T follicular helper cell (primary cell): ENCODE measurements at regions not wholly inside any gene's neighbourhood (a gene's known extent, or its start where the extent isn't known, plus 50 kb on each side); places are given as distances from the start of the nearest gene placed in this dataset.

Experiments
- DNase-seq: peaks from one replicate; pipeline ENCODE4 v3.0.0-alpha.2; 2020; ENCODE audit warnings: low read depth

DNA sequence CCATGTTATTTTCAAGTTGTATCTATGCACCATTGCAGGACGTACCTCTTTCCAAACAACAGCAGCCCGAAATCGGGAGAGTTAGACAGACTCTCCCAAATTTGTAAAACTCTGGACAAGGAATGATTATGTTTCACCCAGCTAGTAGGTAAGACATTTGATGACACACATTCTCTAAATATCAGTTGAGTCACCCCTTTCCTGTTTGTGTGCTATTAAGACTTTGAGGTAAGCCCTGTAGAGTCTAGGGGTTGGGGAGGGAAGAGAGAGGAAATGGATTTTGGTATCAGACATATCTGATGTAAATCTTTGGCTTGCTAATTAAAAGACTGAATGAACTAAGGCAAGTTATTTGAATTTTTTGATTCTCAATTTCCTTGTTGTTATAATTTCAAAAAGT is 999.0 kb downstream of the TUSC7 start:
- no peak for DNase-seq

DNA sequence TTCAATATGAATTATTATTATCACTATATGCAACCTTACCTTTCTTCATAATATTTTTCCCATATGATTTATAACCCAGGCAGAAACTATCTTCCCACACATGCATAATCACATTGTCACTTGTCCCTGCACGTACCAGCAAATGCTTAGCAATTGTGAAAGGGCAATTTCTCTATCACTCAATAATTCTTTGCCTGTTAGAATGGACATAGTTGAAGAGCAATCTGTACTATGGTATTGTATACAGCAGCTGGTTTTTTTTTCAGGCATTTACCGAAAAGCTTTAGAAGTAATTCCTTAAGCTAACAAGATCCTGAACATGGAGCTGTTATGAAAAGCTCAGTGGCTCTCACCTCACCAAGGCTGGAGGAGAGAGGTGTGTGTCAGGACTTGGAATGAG is 999.5 kb downstream of the TUSC7 start:
- no peak for DNase-seq

DNA sequence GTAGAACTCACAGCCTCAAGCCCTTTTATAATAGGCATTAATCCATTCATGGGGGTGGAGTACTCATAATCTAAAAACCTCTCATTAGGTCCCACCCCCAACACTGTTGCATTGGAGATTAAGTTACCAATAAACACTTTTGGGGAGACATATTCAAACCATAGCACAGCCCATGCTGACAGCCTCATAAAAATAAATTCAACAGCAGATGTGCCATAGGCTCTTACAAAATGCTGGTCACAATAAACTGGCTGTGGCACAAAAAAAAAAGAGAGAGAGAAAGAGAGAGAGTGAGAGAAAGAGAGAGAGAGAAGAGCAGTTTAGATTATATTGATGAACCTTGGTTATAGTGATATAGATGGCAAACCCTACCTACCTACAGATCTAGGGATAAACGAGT is 1000.9 kb downstream of the TUSC7 start:
- DNase-seq = no peak

DNA sequence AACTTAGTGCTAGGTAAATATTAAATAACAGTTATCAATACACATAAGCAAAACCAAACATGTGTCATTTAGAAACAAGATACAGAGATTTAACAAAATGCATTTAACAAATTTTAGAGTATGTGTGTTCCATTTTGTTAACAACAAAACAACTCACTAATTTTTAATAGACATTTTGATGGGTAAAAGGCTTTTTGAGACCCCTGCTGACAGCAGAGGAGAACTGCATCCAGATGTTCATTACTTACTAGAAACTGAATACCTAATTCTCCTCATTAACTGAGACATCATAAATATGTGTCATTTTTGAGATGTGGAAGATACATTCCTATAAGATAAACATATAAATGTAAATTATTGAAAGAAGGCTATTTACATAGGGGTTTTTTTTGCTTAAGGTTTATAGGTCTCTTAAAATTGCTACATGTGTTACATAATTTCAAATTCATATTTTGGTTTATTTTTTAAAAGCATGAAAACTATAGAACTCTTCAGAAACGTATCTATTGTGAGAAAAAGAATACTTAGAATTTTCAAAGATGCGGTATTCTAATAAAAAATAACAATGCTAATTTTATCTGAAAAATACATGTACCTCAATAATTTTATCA is 1009.8 kb downstream of the TUSC7 start:
- DNase-seq = no peak

DNA sequence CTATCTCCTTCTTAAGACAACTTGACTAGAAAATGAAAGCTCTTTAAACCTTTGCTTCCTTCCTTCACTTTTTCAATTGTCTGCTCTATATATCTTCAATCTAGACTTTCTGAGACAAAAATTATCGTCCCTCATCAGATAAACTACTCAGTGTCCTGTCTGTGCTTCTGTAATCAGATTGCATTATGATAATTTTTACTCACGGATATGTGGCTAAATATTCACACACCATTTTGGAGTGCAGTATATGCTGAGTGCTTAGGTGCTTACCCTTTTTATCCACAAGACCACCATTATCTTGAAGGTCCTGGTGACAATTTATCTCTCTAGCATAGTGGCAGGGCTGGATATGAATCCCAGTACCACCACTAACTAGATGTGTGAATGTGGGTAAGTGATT is 1012.3 kb downstream of the TUSC7 start:
- no peak for DNase-seq

DNA sequence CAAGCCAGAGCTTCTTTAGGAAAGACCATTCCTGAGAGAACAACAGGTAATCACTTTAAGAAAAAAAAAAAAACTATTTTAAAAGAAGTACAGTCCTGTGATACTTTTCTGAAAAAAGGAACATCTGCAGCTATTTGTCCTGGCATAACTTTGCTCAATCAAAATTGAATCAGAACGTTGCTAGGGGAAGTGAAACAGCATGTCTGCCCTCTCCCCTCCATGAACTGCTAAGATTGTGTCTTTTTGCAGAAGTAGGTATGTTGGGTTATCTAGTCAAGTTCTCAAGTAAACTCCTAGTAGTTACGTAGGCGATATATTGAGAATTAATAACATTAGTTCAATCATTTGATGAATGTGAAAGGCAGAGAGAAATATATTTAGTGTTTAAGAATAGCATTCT is 1013.3 kb downstream of the TUSC7 start:
- DNase-seq = no peak

DNA sequence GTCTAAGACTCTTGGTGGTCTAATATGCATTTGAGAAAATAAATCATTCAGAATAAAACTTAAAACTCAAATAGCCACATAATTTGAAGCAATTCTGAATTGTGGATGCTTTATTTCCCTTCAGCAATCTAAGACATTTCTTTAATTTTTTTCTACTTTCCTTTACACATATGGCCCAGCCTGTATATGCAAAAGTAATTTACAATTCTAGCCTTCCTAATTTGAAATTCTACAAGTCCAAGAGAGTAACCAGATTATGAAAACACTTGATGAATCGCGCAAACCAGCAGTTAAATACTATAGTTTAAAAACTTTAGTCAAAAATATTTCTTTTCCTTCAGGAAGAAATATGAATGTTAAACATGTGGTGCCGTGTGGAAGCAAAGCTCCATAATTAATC is 1014.2 kb downstream of the TUSC7 start:
- no peak for DNase-seq

DNA sequence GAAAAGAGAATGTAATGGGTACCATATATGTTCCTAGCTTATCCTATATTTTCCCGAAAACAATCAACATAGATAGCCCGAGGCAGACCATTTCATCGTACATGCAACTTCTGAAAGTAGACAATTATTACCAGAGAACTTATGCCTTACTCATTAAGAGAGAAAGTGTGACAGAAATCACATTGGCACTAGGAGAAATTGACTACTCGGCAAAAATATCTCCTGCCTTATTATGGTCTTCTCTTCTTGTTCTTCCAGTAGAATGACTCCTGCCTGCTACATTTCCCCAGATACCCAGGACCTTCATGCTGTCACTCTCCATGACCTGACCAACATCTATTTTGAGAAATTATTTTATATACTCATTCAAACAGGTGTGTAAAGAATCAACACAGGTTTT is 1015.7 kb downstream of the TUSC7 start:
- no peak for DNase-seq

DNA sequence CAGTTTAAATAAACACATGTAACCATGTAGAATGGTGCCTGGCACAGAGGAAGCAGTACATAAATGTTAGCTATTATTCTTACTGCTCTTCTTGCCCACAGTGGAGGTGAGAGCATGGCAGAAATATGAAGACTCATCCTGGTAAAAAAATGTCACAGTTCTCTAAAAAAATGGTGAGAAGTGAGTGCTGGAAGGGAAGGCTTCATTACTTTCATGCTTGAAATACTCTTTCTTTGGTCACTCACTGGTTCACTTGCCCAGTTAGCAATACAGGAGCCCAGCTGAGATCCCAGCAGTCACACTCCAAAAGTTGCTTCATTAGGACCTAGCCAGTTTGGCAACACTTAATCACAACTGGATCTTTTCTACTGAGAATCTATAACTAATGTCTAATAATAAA is 1017.2 kb downstream of the TUSC7 start:
- DNase-seq = no peak

DNA sequence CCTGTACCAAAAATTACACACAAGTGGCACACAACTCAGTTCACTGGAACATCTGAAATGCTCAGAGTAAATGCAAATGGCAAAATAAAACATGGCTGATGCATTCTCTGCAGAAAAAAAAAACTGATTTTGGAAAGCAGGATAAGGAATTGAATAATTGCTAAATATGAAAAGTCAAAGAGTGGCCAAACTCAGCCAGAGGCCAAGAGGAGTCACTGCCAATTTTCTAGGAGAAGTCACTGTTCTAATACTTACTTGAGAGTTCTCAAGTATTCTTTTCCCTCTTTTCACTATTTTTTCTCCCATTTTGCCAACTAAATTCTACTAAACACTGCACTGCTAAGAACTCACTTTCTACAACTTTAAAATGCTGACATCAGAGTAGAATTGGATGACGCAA is 1018.6 kb downstream of the TUSC7 start:
- no peak for DNase-seq

DNA sequence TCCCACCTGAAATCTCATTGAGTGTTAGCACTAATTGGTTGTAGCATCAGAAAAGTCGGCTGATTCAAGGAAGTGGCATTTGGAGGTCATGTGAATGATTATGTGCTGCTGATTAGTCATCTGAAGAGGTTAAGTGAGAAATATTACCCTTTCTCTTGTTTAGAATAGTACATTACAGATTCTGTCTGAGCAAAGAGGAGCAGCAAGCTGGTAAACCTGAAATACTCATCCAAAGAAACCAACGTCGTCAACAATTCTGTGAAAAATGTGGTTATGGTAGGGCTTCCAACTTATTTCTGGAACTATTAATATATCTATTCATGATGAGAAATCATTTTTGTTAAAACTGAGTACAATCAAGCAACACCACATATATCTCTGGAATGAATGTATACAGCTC is 1024.9 kb downstream of the TUSC7 start:
- no peak for DNase-seq

DNA sequence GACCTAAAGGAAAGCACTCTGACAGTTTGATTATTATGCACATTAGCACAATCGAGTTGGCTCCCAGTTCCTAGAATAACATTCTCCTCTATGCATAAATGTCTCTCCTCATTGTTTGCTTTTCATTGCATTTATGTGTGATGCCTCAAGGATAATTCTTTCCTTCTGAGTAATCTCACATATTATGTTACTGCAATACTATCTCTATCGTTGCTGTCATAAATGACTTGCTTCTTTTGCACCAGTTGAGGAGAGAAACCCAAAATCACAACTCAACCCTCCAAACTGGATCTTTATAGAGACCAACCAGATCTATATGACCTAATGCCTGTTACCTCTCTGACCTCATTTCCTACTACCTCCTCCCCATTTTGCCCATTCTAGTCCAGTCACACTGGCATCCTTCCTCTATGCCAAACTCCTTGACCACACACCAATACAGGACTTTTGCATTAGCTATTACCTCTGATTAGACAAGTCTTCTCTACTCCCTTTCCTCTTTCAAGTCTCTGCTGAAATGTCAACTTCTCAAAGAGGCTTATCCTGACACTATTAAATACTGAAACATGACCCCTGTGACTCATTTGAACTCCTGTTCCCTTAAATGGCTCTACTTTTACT is 1026.0 kb downstream of the TUSC7 start:
- no peak for DNase-seq

DNA sequence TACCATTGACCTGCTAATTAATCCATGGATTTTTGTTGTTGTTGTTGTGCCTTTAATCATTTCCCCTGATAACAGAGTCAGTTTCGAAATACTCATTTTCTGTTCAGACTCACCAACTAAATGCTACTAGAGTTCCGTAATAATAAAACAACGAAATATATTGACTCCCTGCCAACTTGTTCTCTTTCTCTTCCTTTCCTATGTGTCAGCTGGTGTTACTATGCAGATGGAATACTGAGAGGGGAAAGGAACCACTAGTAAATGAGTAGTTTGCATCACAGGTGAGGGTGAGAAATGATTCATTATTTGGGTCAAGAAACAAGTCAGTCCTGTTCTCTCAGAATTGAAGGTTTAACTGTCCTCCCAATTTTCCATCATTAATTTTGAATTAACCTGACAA is 1027.3 kb downstream of the TUSC7 start:
- DNase-seq = no peak

DNA sequence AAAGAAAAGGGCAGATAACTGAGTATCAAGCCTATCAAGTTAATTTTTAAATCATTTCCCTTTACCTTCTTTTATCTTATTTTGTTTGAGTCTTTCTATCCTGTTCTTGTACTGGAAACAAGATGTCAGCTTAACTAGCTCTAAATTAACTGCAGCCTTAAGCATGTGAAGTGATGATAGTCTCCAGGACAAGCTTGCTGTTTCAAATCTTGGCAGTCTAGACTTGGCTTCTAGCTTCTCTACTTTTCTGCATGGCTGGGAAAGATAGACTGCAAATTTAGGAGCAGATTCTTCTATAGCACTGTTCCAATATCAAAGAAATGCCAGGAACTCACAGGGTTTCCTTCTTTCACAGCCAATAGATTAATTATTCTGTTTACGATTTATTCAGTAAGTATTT is 1034.4 kb downstream of the TUSC7 start:
- DNase-seq = no peak

DNA sequence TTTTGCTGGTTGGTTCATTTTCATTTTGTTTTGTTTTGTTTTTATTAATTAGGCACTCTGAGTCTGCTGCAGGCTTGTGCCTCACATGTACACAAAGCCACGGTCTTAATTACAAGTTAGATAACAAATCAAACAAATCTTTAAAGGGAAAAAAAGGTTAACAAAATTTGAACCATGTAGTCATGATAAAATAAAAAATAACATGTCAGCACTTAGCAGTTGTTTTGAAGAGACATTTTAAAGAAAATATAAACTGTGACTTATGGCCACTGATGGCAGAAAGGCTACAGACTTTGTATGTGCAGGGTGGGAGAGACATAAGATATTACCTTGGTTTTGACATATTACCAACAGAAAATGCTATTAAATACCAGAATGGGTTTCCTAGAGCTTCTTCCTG is 1035.4 kb downstream of the TUSC7 start:
- DNase-seq = no peak

DNA sequence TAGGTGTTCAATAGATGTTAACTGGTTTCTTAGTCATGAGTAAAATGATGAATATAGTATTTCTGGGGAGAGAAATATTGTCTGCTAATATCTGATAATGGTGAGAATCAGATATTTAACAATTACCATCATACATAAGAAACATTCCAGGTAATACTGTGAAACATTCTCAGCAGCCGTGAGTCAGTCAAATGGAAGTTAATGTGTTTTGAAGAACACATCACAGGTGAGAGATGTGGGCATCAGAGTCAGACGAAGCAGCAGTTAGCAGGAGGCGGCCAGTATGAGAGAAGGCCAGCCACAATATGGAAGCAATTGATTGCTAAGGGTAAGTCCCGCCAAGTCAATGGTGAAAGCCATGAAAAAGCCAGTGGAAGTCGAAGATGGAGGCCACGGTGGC is 1035.9 kb downstream of the TUSC7 start:
- no peak for DNase-seq

DNA sequence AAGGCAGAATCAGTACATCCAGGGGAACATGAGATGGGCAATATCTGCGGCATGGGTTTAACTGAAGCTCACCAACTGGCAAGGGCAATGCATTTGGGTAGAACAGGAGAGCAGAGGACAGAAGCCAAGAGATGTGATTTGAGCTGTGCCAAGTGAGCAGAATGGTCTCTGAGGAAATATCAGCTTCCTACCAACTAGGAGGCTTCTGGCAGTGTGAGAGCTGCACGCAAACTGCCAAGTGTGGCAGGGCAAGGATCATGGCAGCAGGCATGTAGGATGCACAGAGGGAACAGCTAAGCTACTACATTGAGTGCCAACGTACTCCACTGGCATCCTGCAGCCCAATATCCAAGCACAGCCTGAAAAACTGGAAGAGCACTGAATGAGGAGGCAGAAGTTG is 1036.5 kb downstream of the TUSC7 start:
- DNase-seq = no peak

DNA sequence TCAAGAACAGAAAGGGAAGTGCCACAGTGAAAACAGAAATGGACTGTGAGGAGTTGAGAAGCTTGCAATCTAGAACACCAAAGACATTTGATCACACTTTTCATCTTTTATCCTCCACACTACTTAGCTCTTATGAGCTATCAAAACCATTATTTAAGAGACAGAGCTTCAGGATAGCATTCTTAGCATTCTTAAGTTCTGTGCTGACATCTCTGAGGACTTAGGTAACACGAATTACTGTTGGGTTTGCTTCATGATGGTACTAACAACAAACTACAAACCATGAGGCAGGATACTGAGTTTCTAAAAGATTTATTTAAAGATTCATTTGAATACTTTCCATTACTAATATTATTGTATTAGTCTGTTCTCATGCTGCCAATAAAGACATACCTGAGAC is 1038.6 kb downstream of the TUSC7 start:
- no peak for DNase-seq

DNA sequence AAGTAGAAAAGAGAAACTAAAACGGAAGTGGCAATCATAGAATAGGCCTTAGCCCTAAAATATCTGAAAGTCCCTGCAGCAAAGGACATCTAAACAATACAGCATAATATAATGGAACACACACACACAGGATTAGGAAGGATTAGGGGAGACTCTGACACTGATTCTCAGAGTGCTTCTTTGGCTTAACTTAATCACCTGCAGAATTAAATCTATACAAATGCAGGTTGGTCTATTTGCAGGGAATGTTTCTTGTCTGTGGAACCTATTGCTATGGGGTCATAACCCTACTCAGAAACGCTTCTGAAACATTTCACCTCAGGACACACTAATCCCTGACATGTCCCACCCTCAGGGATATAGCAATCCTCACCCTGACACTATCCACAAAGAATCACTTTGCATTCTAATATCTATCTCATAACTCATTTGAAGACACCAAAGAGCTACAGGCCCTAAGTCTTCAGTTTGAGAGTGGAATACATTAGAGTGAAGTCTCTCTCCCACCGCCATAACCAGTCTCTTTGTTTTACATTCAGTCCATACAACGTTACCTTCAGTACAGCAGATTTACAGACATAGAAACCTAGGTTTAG is 1041.2 kb downstream of the TUSC7 start:
- no peak for DNase-seq

DNA sequence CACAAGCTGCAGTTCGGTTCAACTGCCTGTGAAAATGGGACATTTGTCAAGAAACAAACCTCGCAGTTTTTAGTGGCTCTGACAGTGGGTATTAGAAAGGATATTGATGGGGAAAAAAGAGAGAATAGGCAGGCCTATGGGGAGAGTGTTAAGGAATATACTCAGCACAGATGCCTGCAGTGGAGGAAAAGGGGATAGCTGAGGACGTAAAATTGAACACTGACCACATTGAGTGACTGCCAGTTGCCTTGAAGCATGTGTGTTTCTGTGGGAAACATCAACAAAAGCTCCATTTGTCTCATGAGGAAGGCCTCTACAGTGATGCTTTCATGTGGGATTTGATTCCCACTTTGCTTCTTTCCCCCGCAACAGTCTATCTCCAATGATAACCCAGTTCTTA is 1042.1 kb downstream of the TUSC7 start:
- no peak for DNase-seq

DNA sequence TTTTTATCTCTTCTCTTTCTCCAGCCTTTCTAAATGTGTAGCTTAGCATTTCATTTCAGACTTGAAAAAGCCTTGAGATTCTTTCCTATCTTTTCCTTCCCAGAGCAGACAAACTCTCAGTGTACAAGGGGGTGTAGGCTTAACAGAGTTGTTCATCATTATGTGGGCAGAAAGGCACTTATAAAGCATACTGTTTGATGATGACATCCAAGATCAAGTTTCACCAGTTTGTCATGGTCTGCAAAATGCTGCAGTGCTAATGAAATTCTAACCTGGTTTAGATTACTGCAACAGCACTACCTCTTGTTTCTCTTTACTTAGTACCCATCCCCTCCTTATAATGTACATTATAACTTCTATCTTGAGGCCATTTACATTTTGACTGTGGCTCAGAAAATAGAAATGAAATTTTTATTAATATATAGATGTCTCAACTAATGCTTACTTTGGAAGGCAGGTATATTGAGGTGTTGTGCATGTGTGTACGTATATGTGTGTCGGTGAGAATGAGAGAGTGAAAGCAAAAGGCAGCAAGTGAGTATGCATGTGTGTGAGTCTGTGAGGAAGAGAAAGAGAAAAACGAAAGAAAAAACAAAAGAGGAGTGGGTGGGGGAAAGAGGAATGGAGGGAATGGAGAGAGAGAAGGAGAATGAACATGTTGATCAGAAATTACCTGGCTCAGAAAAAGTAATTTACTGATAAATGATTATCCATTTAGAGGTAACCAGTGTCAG is 1043.6 kb downstream of the TUSC7 start:
- no peak for DNase-seq

DNA sequence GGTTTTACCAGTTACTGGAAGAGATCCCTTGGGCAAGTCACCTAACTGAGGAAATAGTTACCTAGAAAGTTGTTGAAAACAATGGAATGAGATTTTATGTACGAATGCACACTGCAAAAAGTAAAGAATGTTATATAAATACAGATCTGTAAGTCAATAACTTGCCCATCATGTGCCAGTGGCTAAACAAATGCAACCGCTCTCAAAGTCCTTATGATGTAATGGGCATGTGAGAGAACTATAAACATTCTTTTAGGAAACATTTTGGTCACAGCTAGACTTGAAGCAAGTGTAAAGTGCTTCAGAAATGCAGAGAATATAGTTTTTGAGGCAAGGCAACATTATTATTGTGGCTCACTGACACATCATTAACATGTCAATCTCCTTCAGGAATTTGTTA is 1044.5 kb downstream of the TUSC7 start:
- DNase-seq = no peak

DNA sequence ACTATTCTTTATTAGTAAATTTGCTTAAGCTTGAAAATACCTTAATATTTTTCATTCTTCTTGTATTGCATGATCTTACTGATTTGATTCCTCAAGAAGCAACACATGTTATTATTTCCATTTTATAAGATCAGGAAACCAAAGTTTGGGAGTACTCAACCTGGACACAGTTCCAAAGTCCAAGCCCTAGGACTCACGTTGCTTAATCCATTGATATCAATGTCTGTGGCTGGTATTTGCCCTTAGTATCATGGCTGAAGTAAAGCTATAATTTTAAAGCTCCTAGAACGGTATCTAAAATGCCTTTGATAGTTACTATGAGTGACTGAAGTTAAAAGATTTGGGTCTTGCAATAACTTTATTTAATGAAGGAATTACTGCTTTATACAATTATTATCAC is 1045.3 kb downstream of the TUSC7 start:
- no peak for DNase-seq
